Ascending aorta (tissue), 2 donors: ENCODE measurements at regions not wholly inside any gene's neighbourhood (a gene's known extent, or its start where the extent isn't known, plus 50 kb on each side); places are given as distances from the start of the nearest gene placed in this dataset.
A peak's percentile ranks its signal among the peaks of the same experiment; 100 is the strongest.

Source experiments
- DNase-seq, 2 donors: peaks; one replicate each; pipeline ENCODE4 v3.0.0-alpha.2; 2019; ENCODE audit warnings: low spot score in 2 of 2
- H3K27ac ChIP-seq, 2 donors: fragments of 200-600 bp; sonication (generic); one replicate each; pipeline ENCODE4 v1.5.1; 2016 to 2017; ENCODE audit warnings: mild to moderate bottlenecking in 1 of 2
- H3K27me3 ChIP-seq: fragments of 200-600 bp; sonication (generic); one replicate; pipeline ENCODE4 v1.5.1; 2017
- H3K36me3 ChIP-seq, 2 donors: fragments of 200-600 bp; sonication (generic); one replicate each; pipeline ENCODE4 v1.5.1; 2016
- H3K4me1 ChIP-seq, 2 donors: fragments of 200-600 bp; sonication (generic); one replicate each; pipeline ENCODE4 v1.5.1; 2016 to 2017; ENCODE audit warnings: mild to moderate bottlenecking in 1 of 2
- H3K4me3 ChIP-seq, 2 donors: fragments of 200-600 bp; sonication (generic); one replicate each; pipeline ENCODE4 v1.5.1; 2016 to 2017; ENCODE audit warnings: mild to moderate bottlenecking in 1 of 2
- H3K9me3 ChIP-seq, 2 donors: fragments of 200-600 bp; sonication (generic); one replicate each; pipeline ENCODE4 v1.5.1; 2016
- CTCF ChIP-seq, 3 experiments: fragments of 200-600 bp in 2 of 3; fragments of 450-650 bp in 1 of 3; sonication (generic) in 2 of 3; IDR thresholded peaks; one replicate each; pipeline ENCODE4 v1.5.1; 2016 to 2019; ENCODE audit warnings: antibody characterized with exemption in 3 of 3, mild to moderate bottlenecking in 1 of 3, moderate library complexity in 1 of 3
- intact Hi-C: fragments of 100-400 bp; cut with DNase I; formaldehyde crosslinking; loops from one replicate; pipeline ENCODE4 v1.15.1; 2023

GRCh38 chr4:26139310-26139924 lies 181.4 kb upstream of the RBPJ start:
- no peaks in the 10 kb centered on the region for H3K36me3 ChIP-seq
- no peaks in the 10 kb centered on the region for H3K4me1 ChIP-seq
- intact Hi-C loops = no loop called here
- no peak for DNase-seq
- no peaks in the 10 kb centered on the region for H3K27me3 ChIP-seq
- no peak for TF ChIP-seq CTCF (IDR thresholded peaks at IDR 0.05)
- H3K4me3 ChIP-seq = no peak overlapping the region
- H3K27ac ChIP-seq = no peak overlapping the region
- no peaks in the 10 kb centered on the region for H3K9me3 ChIP-seq

- H3K9me3 ChIP-seq = no peaks in the 10 kb centered on the region
- DNase-seq = no peak
- H3K4me1 ChIP-seq = no peaks in the 10 kb centered on the region
- TF ChIP-seq CTCF (IDR thresholded peaks at IDR 0.05) = no peak
- H3K27me3 ChIP-seq = no peaks in the 10 kb centered on the region
- intact Hi-C loops = no loop called here
- peak overlapping the region in 1 of 2 donors; percentile 61 for H3K27ac ChIP-seq
- no peak overlapping the region for H3K4me3 ChIP-seq
- H3K36me3 ChIP-seq = no peaks in the 10 kb centered on the region
These were observed 180.5 kb upstream of the RBPJ start for GRCh38 chr4:26140150-26140898.

- TF ChIP-seq CTCF (IDR thresholded peaks at IDR 0.05) = no peak
- intact Hi-C loops = no loop called here
These were observed 179.6 kb upstream of the RBPJ start for GRCh38 chr4:26141051-26141721.

GRCh38 chr4:26141911-26142638 lies 178.7 kb upstream of the RBPJ start:
- no peaks in the 10 kb centered on the region for H3K27me3 ChIP-seq
- no peaks in the 10 kb centered on the region for H3K4me1 ChIP-seq
- peak; percentile 49 to 67 for DNase-seq
- intact Hi-C loops = no loop called here
- peak overlapping the region; percentile 11 to 61 for H3K27ac ChIP-seq
- no peak for TF ChIP-seq CTCF (IDR thresholded peaks at IDR 0.05)
- H3K4me3 ChIP-seq = no peak overlapping the region
- H3K36me3 ChIP-seq = no peaks in the 10 kb centered on the region
- no peaks in the 10 kb centered on the region for H3K9me3 ChIP-seq

More at GRCh38 chr4:26141051-26141721, 179.6 kb upstream of the RBPJ start:
- H3K27me3 ChIP-seq = no peaks in the 10 kb centered on the region
- peak overlapping the region; percentile 45 to 61 for H3K27ac ChIP-seq
- no peak for DNase-seq
- H3K4me3 ChIP-seq = no peak overlapping the region
- no peaks in the 10 kb centered on the region for H3K36me3 ChIP-seq
- no peaks in the 10 kb centered on the region for H3K4me1 ChIP-seq
- H3K9me3 ChIP-seq = no peaks in the 10 kb centered on the region

- intact Hi-C loops = no loop called here
- H3K27ac ChIP-seq = no peak overlapping the region
These were observed 176.2 kb upstream of the RBPJ start for GRCh38 chr4:26144526-26145155.

More at GRCh38 chr4:26144526-26145155, 176.2 kb upstream of the RBPJ start:
- TF ChIP-seq CTCF (IDR thresholded peaks at IDR 0.05) = no peak
- no peaks in the 10 kb centered on the region for H3K27me3 ChIP-seq
- no peak for DNase-seq
- H3K9me3 ChIP-seq = no peaks in the 10 kb centered on the region
- no peaks in the 10 kb centered on the region for H3K36me3 ChIP-seq
- H3K4me3 ChIP-seq = no peak overlapping the region
- no peaks in the 10 kb centered on the region for H3K4me1 ChIP-seq
